Panc1 (cell line): ENCODE measurements at regions not wholly inside any gene's neighbourhood (a gene's known extent, or its start where the extent isn't known, plus 50 kb on each side); places are given as distances from the start of the nearest gene placed in this dataset.

ENCODE experiments used
- CTCF ChIP-seq: fragments of 450-650 bp; IDR thresholded peaks from 2 replicates; pipeline ENCODE4 v1.5.1; 2017; ENCODE audit warnings: mild to moderate bottlenecking
- POLR2AphosphoS5 ChIP-seq: IDR thresholded peaks from 2 replicates; pipeline ENCODE4 v1.6.1; 2012; ENCODE audit warnings: mild to moderate bottlenecking, low read depth, low read length, moderate library complexity

- TF ChIP-seq CTCF (no peak), POLR2AphosphoS5 (no peak)
Measured at GRCh38 chr13:37226971-37227370, 121.5 kb upstream of the CSNK1A1L start.
